Sciatic nerve (tissue), 2 donors: ENCODE measurements at regions not wholly inside any gene's neighbourhood (a gene's known extent, or its start where the extent isn't known, plus 50 kb on each side); places are given as distances from the start of the nearest gene placed in this dataset.
"Not testable (repeated sequence)": the region's sequence is repeated elsewhere in the genome, so short reads cannot be mapped to it uniquely, and the experiment has no call there.

Experiments used
- ATAC-seq: fragments of 200-7000 bp; cut with Tn5 transposase; one replicate; pipeline ENCODE4 v1.9.1; 2020; ENCODE audit warnings: mild to moderate bottlenecking, moderate library complexity
- DNase-seq: peaks from one replicate; pipeline ENCODE4 v3.0.0-alpha.2; 2020; ENCODE audit warnings: low spot score
- intact Hi-C: fragments of 100-400 bp; cut with DNase I; formaldehyde crosslinking; loops from one replicate; pipeline ENCODE4 v1.14.2; 2022
- donor health status: DM: no; HTN: no; CAD: no.
- donor health status: DM: no; HTN: no; CAD: no.

DNA sequence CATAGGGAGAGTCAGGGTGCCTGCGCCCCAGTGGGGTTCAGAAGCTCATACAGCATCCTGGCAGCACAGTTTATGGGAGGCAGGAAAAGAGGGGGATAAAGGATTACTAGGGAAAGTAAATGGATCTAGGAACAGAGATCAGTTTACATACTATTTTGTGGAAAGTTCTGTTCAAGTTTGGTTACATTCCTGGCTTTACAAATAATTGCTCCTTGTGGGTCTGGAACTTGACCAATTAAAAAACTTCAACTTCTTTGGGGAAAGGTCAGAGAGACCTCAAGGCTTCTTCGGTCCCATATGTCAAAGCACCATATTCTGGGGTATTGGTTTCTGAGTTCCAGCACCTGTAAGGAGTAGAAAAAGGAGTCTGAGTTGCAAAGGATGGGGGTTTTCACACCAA lies 64.1 kb downstream of the ZDHHC19 start:
- intact Hi-C loops = no loop called here
- DNase-seq = no peak
- no peak for ATAC-seq

DNA sequence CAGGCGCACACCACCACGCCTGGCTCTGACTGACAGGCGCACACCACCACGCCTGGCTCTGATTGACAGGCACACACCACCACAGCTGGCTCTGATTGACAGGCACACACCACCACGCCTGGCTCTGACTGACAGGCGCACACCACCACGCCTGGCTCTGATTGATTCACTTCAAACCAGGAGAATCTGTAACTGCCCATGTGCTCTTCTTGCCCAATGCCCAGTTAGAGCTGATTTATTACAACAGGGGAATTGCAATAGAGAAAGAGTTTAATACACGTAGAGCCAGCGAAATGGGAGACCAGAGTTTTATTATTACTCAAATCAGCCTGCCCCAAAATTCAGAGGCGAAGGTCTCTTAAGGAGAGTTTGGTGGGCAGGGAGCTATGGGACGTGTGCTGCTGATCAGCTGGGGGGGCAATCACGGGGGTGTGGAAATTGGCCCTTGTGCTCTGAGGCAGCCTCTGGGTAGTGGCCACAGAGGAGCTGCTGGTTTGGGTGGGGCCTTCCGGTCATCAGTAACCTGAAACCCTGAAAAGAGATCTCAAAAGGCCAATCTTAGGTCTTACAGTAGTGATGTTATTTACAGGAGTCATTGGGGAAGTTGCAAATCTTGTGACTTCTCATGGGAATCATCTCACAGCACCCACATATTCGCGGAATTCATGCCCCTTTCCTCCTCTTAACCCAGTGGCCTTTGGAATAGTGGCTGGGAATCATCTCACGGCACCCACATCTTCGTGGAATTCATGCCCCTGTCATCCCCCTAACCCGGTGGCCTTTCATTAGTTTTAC lies 63.8 kb upstream of the TFRC start:
- ATAC-seq (no peak), DNase-seq (no peak)
- intact Hi-C loops = no loop called here

DNA sequence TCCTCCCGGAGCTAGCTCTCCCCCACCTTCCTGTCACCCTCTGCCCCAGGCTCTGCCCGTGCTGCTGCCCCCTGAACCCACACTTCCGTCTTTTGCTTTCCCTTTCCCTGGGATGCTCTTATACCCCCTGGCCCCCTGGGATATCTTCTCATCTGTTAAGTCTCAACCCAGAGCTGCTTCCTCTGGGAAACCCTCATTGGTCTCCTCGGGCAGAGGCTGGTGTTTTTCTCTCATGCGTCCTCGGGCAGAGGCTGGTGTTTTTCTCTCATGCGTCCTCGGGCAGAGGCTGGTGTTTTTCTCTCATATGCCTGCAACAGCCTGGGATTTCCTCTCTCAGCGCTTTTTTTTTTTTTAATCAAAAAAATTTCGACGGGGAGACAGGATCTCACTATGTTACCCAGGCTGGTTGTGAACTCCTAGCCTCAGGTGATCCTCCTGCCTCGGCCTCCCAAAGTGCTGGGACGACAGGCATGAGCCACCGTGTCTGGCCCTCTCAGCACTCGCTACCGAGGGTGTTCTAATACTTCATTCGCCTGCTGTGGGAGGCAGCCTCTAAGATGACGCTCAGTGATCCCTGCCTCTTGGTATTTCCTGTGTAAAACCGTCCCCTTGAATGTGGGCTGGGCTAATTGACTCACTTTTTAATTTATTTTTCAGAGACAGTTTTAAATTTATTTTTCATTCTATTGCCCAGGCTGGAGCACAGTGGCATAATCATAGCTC lies 62.7 kb upstream of the TFRC start:
- no peak for ATAC-seq
- no peak for DNase-seq
- intact Hi-C loops = no loop called here

DNA sequence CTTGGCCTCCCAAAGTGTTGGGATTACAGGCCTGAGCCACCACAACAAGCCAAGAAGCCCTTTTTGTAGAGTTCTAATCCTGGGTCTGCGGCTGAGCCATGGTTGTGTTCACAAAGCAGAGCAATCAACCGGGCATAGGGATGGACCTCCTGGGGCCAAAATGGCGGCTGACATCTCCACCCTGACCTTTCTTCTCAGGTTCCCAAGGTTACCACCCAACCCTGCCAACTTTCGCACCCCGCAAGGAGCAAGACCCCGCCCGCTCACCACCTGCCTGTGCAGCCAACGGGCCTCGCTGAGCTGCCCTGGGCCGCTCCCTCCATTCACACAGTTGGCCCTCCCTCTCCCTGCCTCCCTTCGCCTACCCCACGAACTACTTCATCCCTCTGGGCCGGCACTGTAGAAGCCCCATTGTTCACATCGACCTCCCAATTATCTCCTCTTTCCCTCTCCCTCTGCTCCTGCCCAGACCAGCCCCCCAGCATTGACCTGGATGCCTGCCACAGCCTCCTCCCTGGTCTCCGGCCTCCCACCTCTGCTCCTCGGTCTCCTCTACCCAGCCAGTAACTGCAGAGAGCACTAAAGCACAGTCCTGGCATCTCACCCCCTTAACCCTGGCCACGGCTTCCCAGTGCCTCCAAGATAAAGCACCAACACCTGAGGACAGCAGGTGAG lies 62.0 kb upstream of the TFRC start:
- intact Hi-C loops = no loop called here
- no peak for DNase-seq
- no peak for ATAC-seq

DNA sequence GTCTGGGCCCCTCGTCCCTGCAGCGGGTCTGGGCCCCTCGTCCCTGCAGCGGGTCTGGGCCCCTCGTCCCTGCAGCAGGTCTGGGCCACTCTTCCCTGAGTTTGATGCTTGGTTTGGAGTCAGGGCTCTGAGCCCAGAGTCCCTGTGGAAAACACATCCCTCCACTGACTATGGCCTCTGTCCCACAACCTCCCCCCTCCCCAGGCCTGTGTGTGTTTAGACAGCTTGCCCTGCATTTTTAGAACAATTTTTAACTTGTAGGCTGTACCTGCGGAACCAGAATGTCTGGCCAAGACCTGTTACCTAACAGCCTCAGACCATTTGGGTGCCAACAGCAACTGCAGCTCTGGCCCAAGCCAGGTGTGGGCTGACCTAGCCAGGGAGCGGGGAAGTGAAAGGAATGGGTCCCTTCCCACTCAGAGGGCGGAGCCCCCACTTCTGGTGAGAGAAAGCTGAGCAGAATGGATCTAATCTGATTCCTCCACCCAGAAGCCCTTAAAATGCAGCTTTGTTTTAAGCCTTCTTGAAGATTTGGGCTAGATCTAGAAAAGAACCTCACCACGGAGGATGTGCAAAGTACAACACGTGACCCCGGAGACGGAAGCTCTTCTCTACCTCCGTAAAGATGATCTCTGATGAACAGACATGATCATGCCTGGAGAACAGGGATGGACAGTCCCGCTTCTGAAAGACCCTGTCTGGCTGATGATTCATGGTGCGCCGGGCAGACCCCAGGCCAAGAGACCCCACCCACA lies 60.5 kb upstream of the TFRC start:
- ATAC-seq (no peak), DNase-seq (no peak)
- intact Hi-C loops = no loop called here

DNA sequence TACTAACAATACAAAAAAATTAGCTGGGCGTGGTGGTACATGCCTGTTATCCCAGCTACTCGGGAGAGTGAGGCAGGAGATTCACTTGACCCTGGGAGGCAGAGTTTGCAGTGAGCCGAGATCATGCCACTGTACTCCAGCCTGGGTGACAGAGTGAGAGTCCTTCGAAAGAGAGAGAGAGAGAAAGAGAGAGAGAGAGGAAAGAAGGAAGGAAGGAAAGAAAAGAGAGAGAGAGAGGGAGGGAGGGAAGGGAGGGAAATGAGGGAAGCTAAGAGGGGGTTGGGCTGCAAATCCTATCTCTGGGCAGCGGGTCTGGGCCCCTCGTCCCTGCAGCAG lies 59.9 kb upstream of the TFRC start:
- ATAC-seq (no peak), DNase-seq (no peak)
- intact Hi-C loops = no loop called here

DNA sequence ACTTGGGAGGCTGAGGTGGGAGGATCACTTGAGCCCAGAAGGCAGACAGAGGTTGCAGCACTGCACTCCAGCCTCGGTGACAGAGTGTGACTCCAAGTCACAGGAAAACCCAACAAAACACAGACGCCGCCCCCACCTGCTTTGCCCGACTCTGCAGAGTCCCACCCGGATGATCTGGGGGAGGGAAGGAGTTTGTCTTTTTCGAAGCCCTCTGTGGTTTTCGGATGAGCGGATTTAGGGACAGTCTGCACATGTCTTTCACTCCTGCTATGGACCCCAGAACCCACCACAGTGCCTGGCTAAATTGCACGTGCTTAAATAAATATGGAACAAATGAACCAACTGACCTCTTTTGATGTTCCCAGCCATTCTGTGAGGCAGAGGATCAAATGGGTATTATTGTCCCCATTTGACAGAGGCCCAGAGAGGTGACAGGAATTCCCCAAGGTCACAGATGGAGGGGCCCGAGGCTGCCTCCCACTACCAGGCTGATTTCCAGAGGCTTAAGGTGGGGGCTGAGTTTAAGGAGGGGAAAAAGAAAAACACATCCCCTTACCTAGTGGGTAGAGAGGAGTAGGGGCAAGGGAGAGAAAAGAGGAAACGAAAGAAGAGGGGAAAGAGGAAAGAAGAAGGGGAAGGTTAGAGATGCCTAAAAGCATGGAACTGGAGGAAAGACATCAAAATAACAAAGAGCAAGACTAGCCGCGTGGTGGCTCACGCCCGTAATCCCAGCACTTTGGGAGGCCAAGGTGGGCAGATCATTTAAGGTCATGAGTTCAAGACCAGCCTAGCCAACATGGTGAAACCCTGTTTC lies 59.4 kb upstream of the TFRC start:
- ATAC-seq = no peak
- no peak for DNase-seq
- intact Hi-C loops = no loop called here

DNA sequence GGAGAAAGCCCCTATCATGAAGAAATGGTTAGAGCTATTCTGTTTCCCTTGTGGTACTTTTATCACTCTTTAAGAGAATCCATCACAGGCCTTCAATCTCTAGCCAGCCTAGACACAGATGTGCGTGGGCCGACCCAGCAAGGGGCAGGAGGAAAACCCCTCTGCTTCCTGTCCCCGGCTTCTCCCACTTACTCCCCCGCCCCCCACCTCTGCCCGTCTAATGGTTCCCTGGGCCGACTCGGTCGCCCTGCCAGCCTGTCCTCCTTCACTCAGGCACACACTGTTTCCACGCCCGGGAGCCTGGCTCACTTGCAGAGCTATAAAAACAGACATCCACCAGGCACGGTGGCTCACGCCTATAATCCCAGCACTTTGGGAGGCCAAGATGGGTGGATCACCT lies 58.3 kb upstream of the TFRC start:
- intact Hi-C loops = no loop called here
- ATAC-seq = no peak
- no peak for DNase-seq

DNA sequence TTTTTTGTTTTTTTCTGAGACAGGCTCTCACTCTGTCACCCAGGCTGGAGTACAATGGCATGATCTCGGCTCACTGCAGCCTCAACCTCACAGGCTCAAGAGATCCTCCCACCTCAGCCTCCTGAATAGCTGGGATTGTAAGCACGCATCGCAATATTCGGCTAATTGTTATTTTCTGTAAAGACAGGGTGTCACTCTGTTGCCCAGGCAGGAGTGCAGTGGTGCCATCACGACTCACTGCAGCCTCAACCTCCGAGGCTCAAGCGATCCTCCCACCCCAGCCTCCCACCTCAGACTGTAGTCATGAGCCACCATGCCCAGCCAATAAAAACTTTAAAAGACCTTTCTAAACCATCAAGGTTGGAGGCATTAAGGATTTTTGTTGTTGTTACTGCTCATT lies 57.4 kb upstream of the TFRC start:
- DNase-seq (no peak), ATAC-seq (no peak)
- intact Hi-C loops = no loop called here

DNA sequence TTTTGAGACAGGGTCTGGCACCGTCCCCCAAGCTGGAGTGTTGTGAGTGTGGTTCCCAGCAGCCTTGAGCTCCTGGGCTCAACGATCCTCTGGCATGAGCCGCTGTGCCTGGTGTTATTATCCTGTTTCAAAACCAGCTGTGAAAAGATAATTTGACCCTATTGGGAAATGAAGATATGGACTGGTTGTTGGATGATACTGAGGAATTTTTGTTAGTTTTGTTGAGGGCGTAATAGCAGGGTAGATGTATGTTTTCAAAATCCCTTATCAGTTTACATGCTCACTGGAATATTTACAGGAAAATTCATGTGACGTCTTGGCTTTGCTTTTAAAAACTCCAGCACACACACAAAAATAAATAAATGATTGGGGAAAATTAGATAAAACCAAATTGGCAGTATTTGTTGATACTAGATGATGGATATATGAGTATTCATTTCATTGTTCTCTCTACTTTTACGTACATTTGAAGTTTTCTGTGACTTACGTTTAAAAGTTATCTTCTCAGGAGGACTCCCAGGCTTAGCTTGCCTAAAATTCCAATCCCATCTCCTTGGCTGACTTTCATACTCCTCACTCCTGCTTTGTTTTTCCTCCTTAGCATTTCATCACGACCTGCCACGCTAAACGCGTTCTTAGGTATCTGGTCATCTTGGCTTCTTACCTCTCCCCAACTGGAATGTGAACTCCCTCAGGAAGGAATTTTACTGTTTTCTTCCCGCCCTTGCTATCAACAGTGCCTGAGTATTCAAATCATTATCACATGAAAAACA lies 56.8 kb upstream of the TFRC start:
- intact Hi-C loops = no loop called here
- ATAC-seq = peak; percentile 53
- no peak for DNase-seq

DNA sequence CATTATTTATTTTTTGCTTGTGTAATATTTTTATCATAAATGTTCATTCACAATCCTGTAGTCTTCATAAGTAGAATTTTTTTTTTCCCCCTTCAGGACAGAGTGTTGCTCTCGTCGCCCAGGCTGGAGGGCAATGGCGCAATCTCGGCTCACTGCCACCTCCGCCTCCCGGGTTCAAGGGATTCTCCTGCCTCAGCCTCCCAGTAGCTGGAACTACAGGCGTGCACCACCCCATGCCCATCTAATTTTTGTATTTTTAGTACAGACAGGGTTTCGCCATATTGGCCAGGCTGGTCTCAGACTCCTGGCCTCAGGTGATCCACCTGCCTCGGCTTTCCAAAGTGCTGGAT lies 54.7 kb upstream of the TFRC start:
- intact Hi-C loops, DNase-seq, ATAC-seq: not testable (repeated sequence)

DNA sequence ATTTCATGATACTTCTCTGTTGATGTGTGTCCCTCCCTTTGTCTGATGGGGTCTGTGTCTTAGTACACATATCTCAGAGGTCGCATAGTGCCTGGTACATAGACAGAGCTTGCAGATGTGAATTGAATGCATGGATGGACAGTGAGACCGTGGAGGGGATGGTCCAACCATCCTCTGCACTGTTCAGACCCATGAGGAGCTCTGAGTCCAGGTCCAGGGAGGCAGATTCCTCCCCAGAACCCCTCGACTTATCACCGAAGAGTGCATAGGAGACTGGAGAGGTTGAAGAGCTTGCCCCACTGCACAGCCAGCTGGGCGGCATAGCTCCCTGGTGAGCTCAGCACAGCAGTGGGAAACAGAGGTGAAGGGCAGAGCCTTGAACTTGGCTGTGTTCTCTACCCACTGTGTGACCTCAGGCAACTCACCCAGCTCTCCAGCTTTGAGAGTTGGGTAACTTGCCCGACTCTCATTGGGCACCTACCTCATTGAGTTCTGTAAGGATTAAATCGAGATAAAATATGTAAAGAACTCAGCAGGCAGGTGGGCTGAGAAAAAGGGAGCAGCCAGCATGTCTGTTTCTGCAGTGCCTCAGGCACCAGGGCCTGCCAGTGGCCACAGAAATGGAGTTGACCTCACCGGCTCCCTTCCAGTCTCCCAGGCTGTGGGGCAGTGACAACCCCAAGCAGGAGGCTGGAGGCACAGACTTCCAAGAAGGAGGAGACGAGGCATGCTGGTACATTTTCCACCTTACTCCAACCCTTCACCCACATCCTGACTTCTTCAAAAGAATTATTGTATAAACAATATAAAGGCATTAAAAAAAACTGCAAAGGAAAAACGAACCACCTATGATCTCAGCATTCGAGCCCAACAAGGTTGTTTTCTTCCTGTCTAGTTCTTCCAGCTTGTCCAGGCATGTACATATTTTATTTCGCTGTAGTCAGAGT lies 54.1 kb upstream of the TFRC start:
- no peak for DNase-seq

DNA sequence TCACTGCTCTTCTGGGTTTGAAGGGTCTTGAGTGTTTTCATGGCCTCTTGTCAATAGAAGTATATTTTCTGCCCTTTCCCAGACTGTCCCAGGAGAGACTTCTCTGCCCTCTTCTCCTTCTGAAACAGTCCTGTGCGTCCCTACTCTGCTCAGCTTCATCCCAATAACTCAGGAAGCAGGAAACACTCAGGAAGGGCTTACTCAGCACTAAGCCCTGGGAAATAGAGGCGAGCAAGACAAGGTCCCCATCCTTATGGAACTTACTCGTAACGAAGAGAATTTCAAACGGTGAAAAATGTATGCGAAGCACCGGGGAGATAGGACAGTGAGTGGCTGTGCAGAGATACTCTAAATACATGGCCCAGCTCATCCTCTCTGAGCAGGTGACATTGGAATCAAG lies 52.8 kb upstream of the TFRC start:
- ATAC-seq = no peak
- no peak for DNase-seq
- intact Hi-C loops = no loop called here

More for the DNA sequence above, 54.1 kb upstream of the TFRC start:
- peak; percentile 48 for ATAC-seq
- intact Hi-C loops = no loop called here

DNA sequence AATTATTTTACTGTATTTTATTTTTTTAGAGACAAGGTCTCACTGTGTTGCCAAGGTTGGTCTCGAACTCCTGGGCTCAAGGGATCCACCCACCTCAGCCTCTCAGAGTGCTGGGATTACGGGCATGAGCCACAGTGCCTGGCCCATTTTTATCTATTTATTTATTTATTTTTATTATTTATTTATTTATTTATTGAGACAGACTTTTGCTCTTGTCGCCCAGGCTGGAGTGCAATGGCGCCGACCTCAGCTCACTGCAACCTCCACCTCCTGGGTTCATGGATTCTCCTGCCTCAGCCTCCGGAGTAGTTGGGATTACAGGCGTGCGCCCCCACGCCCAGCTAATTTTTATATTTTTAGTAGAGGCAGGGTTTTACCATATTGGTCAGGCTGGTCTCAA lies 52.0 kb upstream of the TFRC start:
- DNase-seq, intact Hi-C loops, ATAC-seq: not testable (repeated sequence)

DNA sequence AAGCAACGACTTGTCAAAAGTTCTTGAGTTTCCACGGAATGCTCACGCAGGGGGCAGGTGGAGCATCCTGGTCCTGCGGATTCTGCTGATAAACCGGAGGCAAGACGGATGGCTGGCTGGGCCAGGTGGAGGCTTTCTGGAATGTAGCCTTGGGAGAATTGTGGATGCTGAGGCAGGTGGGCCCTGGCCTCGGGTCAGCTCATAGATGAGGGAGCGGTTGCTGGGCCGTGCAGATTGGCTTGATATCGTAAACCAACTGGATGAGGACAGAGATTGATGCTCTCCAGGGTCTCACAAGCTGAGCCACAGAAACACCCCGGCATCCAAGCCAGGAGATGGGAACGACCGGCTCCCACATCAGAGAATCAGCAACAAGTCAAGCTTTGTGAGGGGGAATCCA lies 50.0 kb upstream of the TFRC start:
- ATAC-seq = no peak
- no peak for DNase-seq
- intact Hi-C loops = no loop called here
